GM12878 (cell line): ENCODE measurements at regions not wholly inside any gene's neighbourhood (a gene's known extent, or its start where the extent isn't known, plus 50 kb on each side); places are given as distances from the start of the nearest gene placed in this dataset.

Source experiments
- ATAC-seq: fragments of 200-7000 bp; cut with Tn5 transposase; 3 replicates; pipeline ENCODE4 v1.9.1; 2020; ENCODE audit warnings: mild to moderate bottlenecking, moderate library complexity
- BruUV-seq: library from RNA; stranded (reverse); fragments of 400-500 nt; replicated peaks from 2 replicates; lab custom pipeline; 2021; lab: Mats Ljungman, UMichigan
- CTCF ChIA-PET: fragments of 300-600 bp; sonication (Branson Sonifier 250); formaldehyde crosslinking; extraction: SDS; loops from one replicate; lab custom pipeline; 2021; ENCODE audit warnings: inconsistent platforms; lab: Yijun Ruan, JAX
- POLR2A ChIA-PET: fragments of 350-600 bp; formaldehyde crosslinking; extraction: SDS; loops from one replicate; lab custom pipeline; 2021; ENCODE audit warnings: inconsistent platforms; lab: Charles Lee
- RAD21 ChIA-PET: fragments of 300-600 bp; sonication (Branson Sonifier 250); formaldehyde crosslinking; loops from one replicate; lab custom pipeline; 2023; ENCODE audit warnings: antibody characterized with exemption; ENCODE audit not compliant: unreplicated experiment; lab: Charles Lee
- SMC1A ChIA-PET: fragments of 300-600 bp; sonication (Branson Sonifier 250); formaldehyde crosslinking; loops from one replicate; lab custom pipeline; 2023; ENCODE audit not compliant: unreplicated experiment, uncharacterized antibody; lab: Charles Lee
- DNase-seq: peaks from one replicate; pipeline ENCODE4 v3.0.0-alpha.2; 2011; ENCODE audit warnings: low read depth, low spot score
- FAIRE-seq: peaks from 3 replicates; lab custom pipeline; 2011; peaks lifted over from hg19 to GRCh38; lab: Jason Lieb, UNC
- H2AFZ ChIP-seq: 2 replicates; pipeline ENCODE4 v1.6.0; 2011; ENCODE audit warnings: low read depth, low read length, control low read depth; ENCODE audit not compliant: control insufficient read depth
- H3K27ac ChIP-seq: 2 replicates; pipeline ENCODE4 v1.5.1; 2011; ENCODE audit warnings: control low read depth; ENCODE audit not compliant: control insufficient read depth, insufficient read depth
- H3K27me3 ChIP-seq, 2 experiments: replicated peaks in 1 of 2; 2 replicates each; pipeline versions ENCODE4 v1.6.0 to v1.6.1; 2011; ENCODE audit warnings: low read length in 1 of 2; ENCODE audit not compliant: control insufficient read depth in 2 of 2, insufficient read depth in 2 of 2
- H3K36me3 ChIP-seq, 2 experiments: 2 replicates each; pipeline ENCODE4 v1.5.1; 2011; ENCODE audit warnings: low read length in 1 of 2; ENCODE audit not compliant: control insufficient read depth in 2 of 2, insufficient read depth in 2 of 2
- H3K4me1 ChIP-seq: 2 replicates; pipeline ENCODE4 v1.6.1; 2011; ENCODE audit warnings: mild to moderate bottlenecking, low read length, moderate library complexity, mixed read lengths; ENCODE audit not compliant: control insufficient read depth, insufficient read depth
- H3K4me2 ChIP-seq: 2 replicates; pipeline ENCODE4 v1.6.0; 2011; ENCODE audit warnings: control low read depth; ENCODE audit not compliant: control insufficient read depth, insufficient read depth
- H3K4me3 ChIP-seq: fragments of 200-600 bp; sonication (generic); 2 replicates; pipeline ENCODE4 v1.5.1; 2016
- H3K79me2 ChIP-seq: 2 replicates; pipeline ENCODE4 v1.6.0; 2011; ENCODE audit warnings: low read length; ENCODE audit not compliant: control insufficient read depth, insufficient read depth
- H3K9ac ChIP-seq: 2 replicates; pipeline ENCODE4 v1.8.0; 2011; ENCODE audit warnings: low read length, control low read depth, mixed read lengths; ENCODE audit not compliant: control insufficient read depth, insufficient read depth
- H3K9me3 ChIP-seq: replicated peaks from 3 replicates; pipeline ENCODE4 v1.5.1; 2011; ENCODE audit warnings: mild to moderate bottlenecking, low read length; ENCODE audit not compliant: control insufficient read depth, insufficient read depth
- H4K20me1 ChIP-seq: 2 replicates; pipeline ENCODE4 v1.6.0; 2011; ENCODE audit not compliant: control insufficient read depth, insufficient read depth
- BMI1 ChIP-seq: fragments of 450-650 bp; IDR thresholded peaks from 2 replicates; pipeline ENCODE4 v1.6.1; 2016; ENCODE audit warnings: mild to moderate bottlenecking, moderate library complexity, borderline replicate concordance
- CBX3 ChIP-seq: fragments of 200-600 bp; sonication (generic); IDR thresholded peaks from 2 replicates; pipeline ENCODE4 v1.6.1; 2016; ENCODE audit warnings: low read depth, borderline replicate concordance
- KAT2A ChIP-seq: conservative IDR thresholded peaks from 2 replicates; pipeline ENCODE4 v1.6.1; 2011; ENCODE audit warnings: low read depth, low read length; ENCODE audit not compliant: control insufficient read depth
- STAT1 ChIP-seq: fragments of 450-650 bp; conservative IDR thresholded peaks from 2 replicates; pipeline ENCODE4 v1.6.1; 2014; ENCODE audit warnings: antibody characterized with exemption, mild to moderate bottlenecking
- YBX1 ChIP-seq: fragments of 450-650 bp; IDR thresholded peaks from 2 replicates; pipeline ENCODE4 v1.6.1; 2016; ENCODE audit warnings: antibody characterized with exemption
- WGBS: methylation state at CpG from one replicate; pipeline ENCODE4 v1.1.6; 2016; ENCODE audit warnings: low lambda C conversion rate; ENCODE audit not compliant: insufficient replicate concordance, insufficient coverage; ENCODE audit errors: missing lambda C conversion rate; 5-methylcytosine and 5-hydroxymethylcytosine counted together
- in situ Hi-C: fragments of 300-500 bp; cut with MboI; formaldehyde crosslinking; loops from 9 replicates; pipeline ENCODE4 v1.14.3; 2018; ENCODE audit warnings: mixed read lengths
- intact Hi-C: fragments of 100-400 bp; cut with micrococcal nuclease; formaldehyde crosslinking; loops from one replicate; pipeline ENCODE4 v1.14.2; 2022; ENCODE audit not compliant: unreplicated experiment
- TF ChIP-seq, protein P1 (sequence below): fragments of 450-650 bp; formaldehyde crosslinking; IDR thresholded peaks from 2 replicates; pipeline ENCODE4 v1.5.0; 2022; ENCODE audit warnings: mild to moderate bottlenecking, missing genetic modification characterization
- TF ChIP-seq, protein P2 (sequence below): IDR thresholded peaks from 2 replicates; pipeline ENCODE4 v1.6.1; 2011; ENCODE audit warnings: borderline replicate concordance, low read depth, mild to moderate bottlenecking, moderate library complexity, low read length; ENCODE audit not compliant: insufficient read depth, poor library complexity, severe bottlenecking
- TF ChIP-seq, protein P3 (sequence below): fragments of 450-650 bp; formaldehyde crosslinking; IDR thresholded peaks from 2 replicates; pipeline ENCODE4 v1.4.0; 2022; ENCODE audit warnings: mild to moderate bottlenecking, moderate library complexity
- TF ChIP-seq, protein P4 (sequence below): IDR thresholded peaks from 2 replicates; pipeline ENCODE4 v1.6.1; 2011; ENCODE audit warnings: borderline replicate concordance, low read depth, mild to moderate bottlenecking, moderate library complexity, mixed read lengths, low read length; ENCODE audit not compliant: insufficient read depth; ENCODE audit errors: extremely low read length

DNA sequence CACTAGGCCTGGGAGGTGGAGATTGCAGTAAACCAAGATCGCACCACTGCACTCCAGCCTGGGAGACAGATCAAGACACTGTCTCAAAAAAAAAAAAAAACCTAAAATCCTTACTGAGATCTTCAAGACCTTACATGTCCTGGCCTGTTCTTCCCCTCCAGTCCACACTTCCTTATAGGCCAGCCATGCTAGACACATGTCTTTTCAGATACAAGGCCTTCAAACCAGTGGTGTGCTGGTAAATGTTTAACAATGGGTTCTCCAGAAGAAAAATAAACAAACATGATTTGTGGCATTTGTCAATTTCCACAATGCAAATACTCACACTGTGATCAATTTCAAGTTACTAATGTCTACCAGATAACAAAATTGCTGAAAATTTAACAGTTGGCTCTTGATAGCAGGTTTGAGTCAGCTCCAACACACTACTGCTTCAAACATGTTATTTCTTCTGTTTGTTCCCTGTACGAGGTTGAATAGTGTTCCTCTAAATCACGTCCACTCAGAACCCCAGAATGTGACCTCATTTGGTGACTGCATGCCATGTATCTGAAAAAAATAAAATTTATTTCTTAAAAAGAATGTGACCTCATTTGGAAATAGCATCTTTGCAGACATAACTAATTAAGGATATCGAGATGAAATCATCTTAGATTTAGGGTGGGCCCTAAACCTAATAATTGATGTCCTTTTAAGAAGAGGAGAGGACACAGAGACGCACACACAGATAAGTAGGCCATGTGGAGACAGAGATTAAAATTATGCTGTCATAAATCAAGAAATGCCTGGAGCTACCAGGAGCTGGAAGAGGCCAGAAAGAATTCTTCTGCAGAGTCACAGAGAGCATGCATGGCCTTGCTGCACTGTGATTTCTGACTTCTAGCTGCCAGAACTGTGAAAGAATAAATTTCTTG is 144.4 kb downstream of the ZNF674 start (continued):
- TF ChIP-seq, protein P1, sequence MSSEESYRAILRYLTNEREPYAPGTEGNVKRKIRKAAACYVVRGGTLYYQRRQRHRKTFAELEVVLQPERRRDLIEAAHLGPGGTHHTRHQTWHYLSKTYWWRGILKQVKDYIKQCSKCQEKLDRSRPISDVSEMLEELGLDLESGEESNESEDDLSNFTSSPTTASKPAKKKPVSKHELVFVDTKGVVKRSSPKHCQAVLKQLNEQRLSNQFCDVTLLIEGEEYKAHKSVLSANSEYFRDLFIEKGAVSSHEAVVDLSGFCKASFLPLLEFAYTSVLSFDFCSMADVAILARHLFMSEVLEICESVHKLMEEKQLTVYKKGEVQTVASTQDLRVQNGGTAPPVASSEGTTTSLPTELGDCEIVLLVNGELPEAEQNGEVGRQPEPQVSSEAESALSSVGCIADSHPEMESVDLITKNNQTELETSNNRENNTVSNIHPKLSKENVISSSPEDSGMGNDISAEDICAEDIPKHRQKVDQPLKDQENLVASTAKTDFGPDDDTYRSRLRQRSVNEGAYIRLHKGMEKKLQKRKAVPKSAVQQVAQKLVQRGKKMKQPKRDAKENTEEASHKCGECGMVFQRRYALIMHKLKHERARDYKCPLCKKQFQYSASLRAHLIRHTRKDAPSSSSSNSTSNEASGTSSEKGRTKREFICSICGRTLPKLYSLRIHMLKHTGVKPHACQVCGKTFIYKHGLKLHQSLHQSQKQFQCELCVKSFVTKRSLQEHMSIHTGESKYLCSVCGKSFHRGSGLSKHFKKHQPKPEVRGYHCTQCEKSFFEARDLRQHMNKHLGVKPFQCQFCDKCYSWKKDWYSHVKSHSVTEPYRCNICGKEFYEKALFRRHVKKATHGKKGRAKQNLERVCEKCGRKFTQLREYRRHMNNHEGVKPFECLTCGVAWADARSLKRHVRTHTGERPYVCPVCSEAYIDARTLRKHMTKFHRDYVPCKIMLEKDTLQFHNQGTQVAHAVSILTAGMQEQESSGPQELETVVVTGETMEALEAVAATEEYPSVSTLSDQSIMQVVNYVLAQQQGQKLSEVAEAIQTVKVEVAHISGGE (CRISPR knock-in tag): no peak
- TF ChIP-seq KAT2A (no peak), STAT1 (no peak), YBX1 (no peak)
- TF ChIP-seq, protein P2, sequence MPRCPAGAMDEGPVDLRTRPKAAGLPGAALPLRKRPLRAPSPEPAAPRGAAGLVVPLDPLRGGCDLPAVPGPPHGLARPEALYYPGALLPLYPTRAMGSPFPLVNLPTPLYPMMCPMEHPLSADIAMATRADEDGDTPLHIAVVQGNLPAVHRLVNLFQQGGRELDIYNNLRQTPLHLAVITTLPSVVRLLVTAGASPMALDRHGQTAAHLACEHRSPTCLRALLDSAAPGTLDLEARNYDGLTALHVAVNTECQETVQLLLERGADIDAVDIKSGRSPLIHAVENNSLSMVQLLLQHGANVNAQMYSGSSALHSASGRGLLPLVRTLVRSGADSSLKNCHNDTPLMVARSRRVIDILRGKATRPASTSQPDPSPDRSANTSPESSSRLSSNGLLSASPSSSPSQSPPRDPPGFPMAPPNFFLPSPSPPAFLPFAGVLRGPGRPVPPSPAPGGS: no peak

DNA sequence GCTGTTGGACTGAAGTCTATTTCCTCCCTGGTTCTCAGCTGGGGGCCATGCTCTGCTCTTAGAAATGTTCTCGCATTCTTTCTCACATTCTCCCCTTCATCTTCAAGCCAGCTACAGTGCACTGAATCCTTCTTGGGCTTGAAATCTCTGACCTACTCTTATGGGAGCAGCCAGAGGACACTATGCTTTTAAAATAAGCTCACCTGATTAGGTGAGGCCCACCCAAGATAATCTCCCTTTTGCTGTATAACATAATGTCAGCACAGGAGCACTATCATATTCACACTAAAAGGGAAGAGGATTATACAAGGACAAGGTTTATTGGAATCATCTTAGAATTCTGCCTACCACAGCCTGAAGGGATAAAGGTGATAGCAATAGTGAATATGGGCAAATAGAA is 146.3 kb downstream of the ZNF674 start:
- intact Hi-C loops: no loop called here
- Histone ChIP-seq H3K4me2 (no peak overlapping the region), H4K20me1 (no peaks in the 10 kb centered on the region), H3K4me3 (no peak overlapping the region), H3K9ac (no peak overlapping the region), H3K27me3 (no peaks in the 10 kb centered on the region), H3K79me2 (no peaks in the 10 kb centered on the region), H3K27ac (no peak overlapping the region), H2AFZ (no peak overlapping the region), H3K9me3 (no peaks in the 10 kb centered on the region; the same call in 2 of the 3 replicates), H3K36me3 (no peaks in the 10 kb centered on the region), H3K4me1 (no peaks in the 10 kb centered on the region)
- ChIA-PET CTCF (interaction anchor here (1.3 to 2.8 kb wide), 3 partner anchors 10 to 19 kb away, joined by 3 to 16 read pairs (median 7); no protein-coding TSS in a partner anchor), RAD21 (interaction anchor here (0.8 kb wide), 1 partner anchor 10 kb away, joined by 3 read pairs; no protein-coding TSS in a partner anchor), POLR2A (no interaction called here), SMC1A (interaction anchor here (1.5 to 3.0 kb wide), 2 partner anchors 8 to 10 kb away, joined by 4 to 10 read pairs; no protein-coding TSS in a partner anchor)
- no TSS peak for BruUV-seq
- TF ChIP-seq, protein P3, sequence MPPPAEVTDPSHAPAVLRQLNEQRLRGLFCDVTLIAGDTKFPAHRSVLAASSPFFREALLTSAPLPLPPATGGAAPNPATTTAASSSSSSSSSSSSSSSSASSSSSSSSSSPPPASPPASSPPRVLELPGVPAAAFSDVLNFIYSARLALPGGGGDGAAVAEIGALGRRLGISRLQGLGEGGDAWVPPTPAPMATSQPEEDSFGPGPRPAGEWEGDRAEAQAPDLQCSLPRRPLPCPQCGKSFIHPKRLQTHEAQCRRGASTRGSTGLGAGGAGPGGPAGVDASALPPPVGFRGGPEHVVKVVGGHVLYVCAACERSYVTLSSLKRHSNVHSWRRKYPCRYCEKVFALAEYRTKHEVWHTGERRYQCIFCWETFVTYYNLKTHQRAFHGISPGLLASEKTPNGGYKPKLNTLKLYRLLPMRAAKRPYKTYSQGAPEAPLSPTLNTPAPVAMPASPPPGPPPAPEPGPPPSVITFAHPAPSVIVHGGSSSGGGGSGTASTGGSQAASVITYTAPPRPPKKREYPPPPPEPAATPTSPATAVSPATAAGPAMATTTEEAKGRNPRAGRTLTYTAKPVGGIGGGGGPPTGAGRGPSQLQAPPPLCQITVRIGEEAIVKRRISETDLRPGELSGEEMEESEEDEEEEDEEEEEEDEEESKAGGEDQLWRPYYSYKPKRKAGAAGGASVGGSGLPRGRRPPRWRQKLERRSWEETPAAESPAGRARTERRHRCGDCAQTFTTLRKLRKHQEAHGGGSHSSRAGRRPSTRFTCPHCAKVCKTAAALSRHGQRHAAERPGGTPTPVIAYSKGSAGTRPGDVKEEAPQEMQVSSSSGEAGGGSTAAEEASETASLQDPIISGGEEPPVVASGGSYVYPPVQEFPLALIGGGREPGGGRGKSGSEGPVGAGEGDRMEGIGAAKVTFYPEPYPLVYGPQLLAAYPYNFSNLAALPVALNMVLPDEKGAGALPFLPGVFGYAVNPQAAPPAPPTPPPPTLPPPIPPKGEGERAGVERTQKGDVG (CRISPR knock-in tag): no peak
- TF ChIP-seq, protein P4, sequence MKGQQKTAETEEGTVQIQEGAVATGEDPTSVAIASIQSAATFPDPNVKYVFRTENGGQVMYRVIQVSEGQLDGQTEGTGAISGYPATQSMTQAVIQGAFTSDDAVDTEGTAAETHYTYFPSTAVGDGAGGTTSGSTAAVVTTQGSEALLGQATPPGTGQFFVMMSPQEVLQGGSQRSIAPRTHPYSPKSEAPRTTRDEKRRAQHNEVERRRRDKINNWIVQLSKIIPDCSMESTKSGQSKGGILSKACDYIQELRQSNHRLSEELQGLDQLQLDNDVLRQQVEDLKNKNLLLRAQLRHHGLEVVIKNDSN: no peak
- TF ChIP-seq CBX3 (no peak), BMI1 (no peak)
- DNase-seq: no peak
- in situ Hi-C loops: no loop called here
- ATAC-seq: no peak
- no peak for FAIRE-seq
- WGBS: 92% methylated on average over 1 of the region's 1 CpG
